G401 (cell line): ENCODE measurements at regions not wholly inside any gene's neighbourhood (a gene's known extent, or its start where the extent isn't known, plus 50 kb on each side); places are given as distances from the start of the nearest gene placed in this dataset.
"Not testable (repeated sequence)": the region's sequence is repeated elsewhere in the genome, so short reads cannot be mapped to it uniquely, and the experiment has no call there.

Experiments
- DNase-seq: peaks from one replicate; pipeline ENCODE4 v3.0.0-alpha.2; 2015; ENCODE audit warnings: low spot score
- in situ Hi-C: cut with HindIII; loops from 2 replicates; pipeline ENCODE4 v1.10.0; 2016; ENCODE audit warnings: low sequenced_read_pairs, mixed read lengths

- no peak for DNase-seq
- in situ Hi-C loops, result no loop called here
These were observed 205.6 kb downstream of the TUSC1 start for GRCh38 chr9:25472681-25473080.

GRCh38 chr9:25472085-25472607 lies 206.1 kb downstream of the TUSC1 start:
- in situ Hi-C loops, result no loop called here
- DNase-seq, result no peak

GRCh38 chr9:25461416-25461815 lies 216.8 kb downstream of the TUSC1 start:
- in situ Hi-C loops, result no loop called here
- no peak for DNase-seq

- in situ Hi-C loops, result no loop called here
- DNase-seq, result no peak
These were observed 224.4 kb downstream of the TUSC1 start for GRCh38 chr9:25453875-25454274.

GRCh38 chr9:25449503-25449902 lies 228.7 kb downstream of the TUSC1 start:
- in situ Hi-C loops, result no loop called here
- no peak for DNase-seq

- in situ Hi-C loops, DNase-seq: not testable (repeated sequence)
These were observed 232.5 kb downstream of the TUSC1 start for GRCh38 chr9:25445721-25446120.

- in situ Hi-C loops, result no loop called here
- no peak for DNase-seq
These were observed 235.7 kb downstream of the TUSC1 start for GRCh38 chr9:25442526-25442925.

- in situ Hi-C loops, result no loop called here
- DNase-seq, result no peak
These were observed 250.3 kb downstream of the TUSC1 start for GRCh38 chr9:25427898-25428297.

GRCh38 chr9:25427290-25427689 lies 251.0 kb downstream of the TUSC1 start:
- no peak for DNase-seq
- in situ Hi-C loops, result no loop called here

- in situ Hi-C loops, result no loop called here
These were observed 256.7 kb downstream of the TUSC1 start for GRCh38 chr9:25421560-25421959.

GRCh38 chr9:25418974-25419373 lies 259.3 kb downstream of the TUSC1 start:
- DNase-seq, result no peak
- in situ Hi-C loops, result no loop called here

More at GRCh38 chr9:25421560-25421959, 256.7 kb downstream of the TUSC1 start:
- no peak for DNase-seq

GRCh38 chr9:25415718-25416117 lies 262.5 kb downstream of the TUSC1 start:
- in situ Hi-C loops, result no loop called here
- no peak for DNase-seq

- DNase-seq, result no peak
- in situ Hi-C loops, result no loop called here
These were observed 265.6 kb downstream of the TUSC1 start for GRCh38 chr9:25412646-25413045.

GRCh38 chr9:25397746-25398145 lies 280.5 kb downstream of the TUSC1 start:
- in situ Hi-C loops, result no loop called here
- no peak for DNase-seq

GRCh38 chr9:25396828-25397227 lies 281.4 kb downstream of the TUSC1 start:
- in situ Hi-C loops, result no loop called here
- no peak for DNase-seq

GRCh38 chr9:25381141-25381540 lies 297.1 kb downstream of the TUSC1 start:
- no peak for DNase-seq
- in situ Hi-C loops, result no loop called here

- in situ Hi-C loops, result no loop called here
- no peak for DNase-seq
These were observed 301.2 kb downstream of the TUSC1 start for GRCh38 chr9:25377039-25377438.

- DNase-seq, result no peak
- in situ Hi-C loops, result no loop called here
These were observed 304.0 kb downstream of the TUSC1 start for GRCh38 chr9:25374281-25374680.

GRCh38 chr9:25366906-25367305 lies 311.3 kb downstream of the TUSC1 start:
- DNase-seq, result no peak
- in situ Hi-C loops, result no loop called here

- in situ Hi-C loops, result no loop called here
- no peak for DNase-seq
These were observed 324.5 kb downstream of the TUSC1 start for GRCh38 chr9:25353783-25354182.

GRCh38 chr9:25350011-25350410 lies 328.2 kb downstream of the TUSC1 start:
- in situ Hi-C loops, result no loop called here
- DNase-seq, result no peak

- in situ Hi-C loops, result no loop called here
- DNase-seq, result no peak
These were observed 356.1 kb downstream of the TUSC1 start for GRCh38 chr9:25322142-25322541.
